CD4-positive, alpha-beta T cell treated with Interleukin-17A for 1 hour (primary cell): ENCODE measurements at regions not wholly inside any gene's neighbourhood (a gene's known extent, or its start where the extent isn't known, plus 50 kb on each side); places are given as distances from the start of the nearest gene placed in this dataset.

Experiments
- DNase-seq: peaks from one replicate; pipeline ENCODE4 v3.0.0-alpha.2; 2020

DNA sequence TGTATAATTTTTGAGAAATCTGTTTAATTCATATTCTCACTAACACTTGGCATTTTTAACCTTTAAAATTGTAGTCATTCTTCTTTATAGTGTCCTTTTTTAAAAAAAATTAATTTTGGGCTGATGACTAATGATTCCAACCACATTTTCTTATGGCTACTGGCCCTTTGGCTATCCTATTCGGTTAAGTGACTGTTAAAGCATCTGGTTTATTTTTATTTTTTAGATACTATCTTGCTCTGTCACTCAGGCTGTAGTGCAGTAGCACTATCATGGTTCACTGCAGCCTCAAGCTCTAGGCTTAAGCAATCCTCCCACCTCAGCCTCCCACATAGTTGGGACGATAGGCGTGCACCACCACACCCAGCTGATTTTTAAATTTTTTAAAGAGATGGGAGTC lies 723.2 kb upstream of the CXADR start:
- DNase-seq = no peak

DNA sequence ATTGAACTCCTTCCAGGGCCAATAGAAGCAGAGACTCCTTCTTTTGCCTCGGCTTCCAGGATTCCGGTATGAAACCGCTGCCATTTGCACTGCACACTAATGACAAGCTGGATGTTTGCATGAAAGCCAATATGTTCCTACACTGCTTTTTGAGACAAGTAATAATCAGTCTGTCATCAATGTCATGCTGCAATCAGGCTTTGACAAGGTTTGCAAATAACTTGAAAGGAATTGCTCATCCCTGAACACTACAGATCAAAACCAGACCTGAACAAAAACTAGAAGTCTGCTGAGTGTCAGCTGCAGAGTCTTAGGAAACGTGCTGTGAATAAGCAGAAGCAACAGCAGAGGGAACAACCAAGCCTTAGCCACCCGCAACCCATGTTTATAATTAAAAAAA lies 720.7 kb upstream of the CXADR start:
- no peak for DNase-seq

- DNase-seq = no peak
These were observed 717.9 kb upstream of the CXADR start for GRCh38 chr21:16794950-16795349.

DNA sequence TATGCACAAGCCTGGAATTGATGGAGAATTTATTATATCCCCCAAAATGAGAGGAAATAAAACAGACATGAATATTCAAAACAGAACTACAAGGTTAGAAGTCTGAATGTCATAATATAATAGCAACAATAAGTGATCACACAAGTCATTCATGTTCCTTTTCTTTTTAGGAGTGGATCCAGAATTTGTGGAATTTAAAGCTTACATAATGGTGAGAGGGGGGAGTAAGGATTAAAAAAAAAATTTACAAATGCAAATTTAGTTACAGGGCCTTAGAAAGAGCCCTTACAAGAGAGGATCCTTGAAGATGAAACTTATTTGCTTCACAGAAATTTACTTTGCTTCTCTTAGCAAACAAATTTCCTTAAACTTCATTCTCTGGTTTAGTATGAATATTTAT lies 716.1 kb upstream of the CXADR start:
- no peak for DNase-seq

- no peak for DNase-seq
These were observed 715.3 kb upstream of the CXADR start for GRCh38 chr21:16797540-16797939.

- DNase-seq = no peak
These were observed 714.9 kb upstream of the CXADR start for GRCh38 chr21:16797966-16798365.

DNA sequence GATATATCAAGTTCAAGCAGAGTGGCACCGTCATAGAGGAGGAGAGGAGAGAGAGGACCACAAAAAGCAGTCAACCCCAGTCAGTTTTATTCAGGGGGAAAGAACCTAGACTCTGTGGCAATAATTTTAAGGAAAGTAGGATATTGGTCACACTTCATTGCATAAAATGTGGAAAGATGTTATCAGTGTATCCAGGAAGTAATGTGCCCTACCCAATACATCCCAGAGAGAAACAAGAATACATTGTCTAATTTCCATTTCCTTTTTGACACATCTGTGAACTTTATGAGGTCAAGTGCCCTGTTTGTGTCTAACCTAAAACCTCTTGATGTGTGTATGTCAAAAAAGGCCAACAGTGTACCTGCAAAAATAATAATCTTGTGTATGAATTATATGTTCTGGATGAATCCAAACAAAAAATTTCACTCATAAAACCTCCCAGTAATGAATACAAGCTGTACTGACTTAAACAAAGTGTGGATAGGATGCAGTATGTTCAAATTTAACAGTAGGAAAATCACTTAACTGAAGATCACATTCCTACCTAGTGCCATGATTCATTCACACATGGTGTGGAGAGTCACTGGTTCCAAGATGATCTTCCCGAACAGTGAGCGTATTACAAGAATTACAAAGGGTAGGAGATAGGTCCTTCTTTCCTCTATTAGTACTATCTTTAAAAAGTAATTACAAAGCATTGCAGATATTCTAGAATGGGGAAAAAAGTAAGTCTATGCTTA lies 712.1 kb upstream of the CXADR start:
- no peak for DNase-seq

GRCh38 chr21:16811011-16811410 lies 701.8 kb upstream of the CXADR start:
- DNase-seq = no peak

GRCh38 chr21:16811970-16812369 lies 700.9 kb upstream of the CXADR start:
- DNase-seq = no peak

GRCh38 chr21:16815243-16815642 lies 697.6 kb upstream of the CXADR start:
- DNase-seq = no peak

DNA sequence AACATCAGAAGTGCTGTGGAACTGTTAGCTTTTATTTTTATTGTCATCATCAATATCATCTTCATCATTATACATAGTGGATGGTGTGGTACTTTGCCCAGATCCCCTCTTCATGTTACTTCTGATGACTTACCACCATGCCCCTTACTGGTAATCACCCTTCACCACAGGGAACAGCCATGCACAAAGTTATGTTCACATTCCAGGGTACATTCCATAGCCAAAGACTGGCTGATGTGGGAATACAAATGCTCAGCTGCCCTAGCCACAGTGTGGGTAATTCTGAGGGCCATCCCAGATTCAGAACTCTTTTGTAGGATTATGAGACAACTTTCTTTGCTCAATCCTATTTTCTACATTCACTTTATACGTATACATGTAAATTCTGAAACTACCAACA lies 691.3 kb upstream of the CXADR start:
- DNase-seq = no peak

- no peak for DNase-seq
These were observed 683.3 kb upstream of the CXADR start for GRCh38 chr21:16829532-16829931.

- no peak for DNase-seq
These were observed 680.1 kb upstream of the CXADR start for GRCh38 chr21:16832791-16833190.

GRCh38 chr21:16834791-16835190 lies 678.1 kb upstream of the CXADR start:
- DNase-seq = no peak

- no peak for DNase-seq
These were observed 675.5 kb upstream of the CXADR start for GRCh38 chr21:16837321-16837720.

- DNase-seq = no peak
These were observed 675.1 kb upstream of the CXADR start for GRCh38 chr21:16837721-16838120.

GRCh38 chr21:16838331-16838730 lies 674.5 kb upstream of the CXADR start:
- DNase-seq = no peak

GRCh38 chr21:16840538-16840937 lies 672.3 kb upstream of the CXADR start:
- DNase-seq = no peak

DNA sequence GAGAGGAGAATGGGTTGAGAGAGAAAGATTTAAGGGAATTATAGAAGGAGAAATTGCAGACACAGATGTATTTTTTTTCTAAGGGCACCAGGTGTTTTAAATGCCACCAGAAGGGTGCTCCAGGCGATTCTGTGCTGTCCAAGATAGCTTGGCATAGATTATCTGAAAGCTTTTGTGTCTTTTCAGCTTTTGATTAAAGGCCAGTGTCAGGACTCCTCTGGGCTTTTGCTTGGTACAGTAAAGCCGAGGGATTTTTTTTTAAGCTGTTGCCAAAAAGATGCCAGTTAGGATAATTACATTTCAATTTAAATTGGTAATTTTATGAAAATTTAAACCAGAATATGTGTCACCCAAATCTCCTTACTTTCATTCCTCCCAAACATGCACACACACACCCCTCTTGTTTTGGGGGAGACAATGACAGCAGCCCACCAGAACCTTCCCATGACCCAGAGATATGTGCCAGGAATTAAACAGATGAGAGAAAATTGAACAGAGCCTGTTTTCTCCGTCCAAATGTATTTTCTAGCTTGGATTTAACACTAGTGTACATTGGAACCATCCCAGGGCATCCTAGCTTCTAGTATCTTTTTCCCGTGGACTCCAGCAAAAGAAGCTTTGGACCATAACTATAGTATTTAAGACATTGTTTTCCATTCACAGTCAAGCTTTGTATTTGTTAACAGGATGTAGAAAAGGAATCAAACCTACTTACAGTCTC lies 670.7 kb upstream of the CXADR start:
- no peak for DNase-seq

GRCh38 chr21:16842696-16843035 lies 670.2 kb upstream of the CXADR start:
- no peak for DNase-seq

DNA sequence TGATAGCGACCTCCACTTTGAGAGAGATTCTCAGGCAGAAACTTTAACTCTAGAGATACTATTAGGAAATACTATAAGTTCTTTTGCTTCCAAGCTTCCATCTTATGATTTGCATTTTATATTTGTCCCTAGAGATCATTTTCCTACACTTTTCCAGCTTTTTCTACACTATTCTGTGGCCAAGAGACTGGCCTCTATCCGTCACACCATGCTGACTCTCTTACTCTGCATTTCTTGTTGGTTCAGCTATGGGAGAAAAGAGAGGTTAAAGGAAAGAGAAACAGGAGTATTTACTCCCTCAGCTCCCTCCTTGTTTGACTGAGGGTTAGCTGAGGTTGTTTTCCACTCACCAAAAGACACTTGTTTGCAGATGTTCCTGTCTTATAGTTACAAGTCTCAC lies 665.6 kb upstream of the CXADR start:
- no peak for DNase-seq

- no peak for DNase-seq
These were observed 661.8 kb upstream of the CXADR start for GRCh38 chr21:16851054-16851453.

GRCh38 chr21:16855164-16855667 lies 657.6 kb upstream of the CXADR start:
- DNase-seq = no peak

GRCh38 chr21:16863362-16863905 lies 649.4 kb upstream of the CXADR start:
- DNase-seq = no peak
